ENCODE measurements at regions not wholly inside any gene's neighbourhood (a gene's known extent, or its start where the extent isn't known, plus 50 kb on each side); places are given as distances from the start of the nearest gene placed in this dataset.

GRCh38 chr12:125272383-125272933, 207.2 kb downstream of the AACS start:
- no peak for TF ChIP-seq CTCF (IDR thresholded peaks at IDR 0.05)
- no peak for TF ChIP-seq MAX (CRISPR knock-in tag; IDR thresholded peaks at IDR 0.05)
- TF ChIP-seq ZNF317 (CRISPR knock-in tag; IDR thresholded peaks at IDR 0.05; ENCODE audit: borderline replicate concordance, low read depth) = no peak
- TF ChIP-seq ATF2 (CRISPR knock-in tag; IDR thresholded peaks at IDR 0.05; ENCODE audit: borderline replicate concordance, low read depth) = no peak
- TF ChIP-seq ESRRA (CRISPR knock-in tag; IDR thresholded peaks at IDR 0.05; ENCODE audit: borderline replicate concordance) = no peak
- no peak for TF ChIP-seq HMGXB4 (CRISPR knock-in tag; IDR thresholded peaks at IDR 0.05)
- no peak for TF ChIP-seq USF1 (CRISPR knock-in tag; IDR thresholded peaks at IDR 0.05)
- no peak for TF ChIP-seq CREB1 (CRISPR knock-in tag; IDR thresholded peaks at IDR 0.05)
- no peak for TF ChIP-seq NR2C2 (CRISPR knock-in tag; IDR thresholded peaks at IDR 0.05)
- TF ChIP-seq TCF7 (CRISPR knock-in tag; IDR thresholded peaks at IDR 0.05; ENCODE audit: low read depth) = no peak
- no peak for TF ChIP-seq FOXP1 (CRISPR knock-in tag; IDR thresholded peaks at IDR 0.05; ENCODE audit: borderline replicate concordance)
- no peak for TF ChIP-seq CBFB (CRISPR knock-in tag; IDR thresholded peaks at IDR 0.05; ENCODE audit: low read depth)
